ENCODE measurements at regions not wholly inside any gene's neighbourhood (a gene's known extent, or its start where the extent isn't known, plus 50 kb on each side); places are given as distances from the start of the nearest gene placed in this dataset.

GRCh38 chr15:58332676-58333400 is 99.0 kb upstream of the LIPC start:
- TF ChIP-seq POLR2A (IDR thresholded peaks at IDR 0.05) (no peak), EP300 (IDR thresholded peaks at IDR 0.05) (no peak)
